Hepatic stellate cell (primary cell): ENCODE measurements at regions not wholly inside any gene's neighbourhood (a gene's known extent, or its start where the extent isn't known, plus 50 kb on each side); places are given as distances from the start of the nearest gene placed in this dataset.
"Not testable (repeated sequence)": the region's sequence is repeated elsewhere in the genome, so short reads cannot be mapped to it uniquely, and the experiment has no call there.

ENCODE experiments used
- DNase-seq: peaks from one replicate; pipeline ENCODE4 v3.0.0; 2011; ENCODE audit warnings: low spot score

DNA sequence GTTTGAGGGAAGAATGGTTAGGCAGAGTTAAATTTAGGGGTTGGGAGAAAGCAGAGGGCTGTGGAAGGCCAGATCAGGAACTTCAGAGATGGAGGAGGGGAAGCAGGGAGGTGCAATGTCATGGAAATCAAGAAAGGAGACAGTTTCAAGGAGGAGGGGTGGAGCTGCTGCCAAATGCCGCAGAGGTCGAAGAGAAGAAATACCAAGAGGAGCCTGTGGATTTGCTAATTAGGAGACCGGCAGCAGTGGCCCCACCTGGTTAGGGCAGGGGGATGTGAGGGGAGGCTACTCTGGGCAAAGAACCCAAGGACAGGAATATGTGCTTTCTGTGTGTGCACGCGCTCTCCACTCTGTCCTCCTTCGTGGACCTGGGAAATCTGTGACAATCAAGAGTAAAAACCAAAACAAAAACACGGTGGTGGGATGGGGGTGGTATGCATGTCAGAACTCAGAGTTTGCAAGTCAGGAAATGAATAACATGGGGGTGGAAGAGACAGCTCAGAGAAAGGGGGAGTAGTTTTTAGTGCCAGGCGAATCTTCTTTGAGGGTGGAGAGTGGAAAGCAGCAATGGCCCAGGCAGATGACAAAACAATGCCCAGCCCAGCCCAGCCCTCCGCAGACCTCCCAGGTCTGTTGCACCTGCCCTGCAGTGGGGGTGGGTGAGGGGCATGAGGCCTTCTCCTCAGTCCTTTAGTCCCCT lies 102.9 kb upstream of the PAX2 start:
- DNase-seq, result no peak

DNA sequence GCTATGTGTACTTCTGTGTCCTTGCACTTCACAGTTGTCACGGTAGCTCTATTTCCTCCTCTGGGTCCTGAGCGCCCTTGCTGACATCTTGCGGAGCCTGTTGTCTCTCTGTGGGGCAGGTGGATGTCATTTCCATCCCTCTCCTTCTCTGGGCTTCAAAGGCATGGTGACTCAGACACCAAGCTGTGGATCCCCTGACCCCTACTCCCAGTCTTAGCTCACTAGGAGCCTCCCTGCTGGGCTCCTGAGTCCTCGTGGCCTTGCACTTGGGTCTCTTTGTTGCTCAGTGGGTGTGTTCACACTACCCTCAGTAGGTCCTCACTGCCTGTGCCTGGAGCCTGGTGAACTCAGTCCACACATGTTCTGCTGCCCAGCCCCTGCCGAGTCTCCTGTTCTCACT lies 100.3 kb upstream of the PAX2 start:
- no peak for DNase-seq

DNA sequence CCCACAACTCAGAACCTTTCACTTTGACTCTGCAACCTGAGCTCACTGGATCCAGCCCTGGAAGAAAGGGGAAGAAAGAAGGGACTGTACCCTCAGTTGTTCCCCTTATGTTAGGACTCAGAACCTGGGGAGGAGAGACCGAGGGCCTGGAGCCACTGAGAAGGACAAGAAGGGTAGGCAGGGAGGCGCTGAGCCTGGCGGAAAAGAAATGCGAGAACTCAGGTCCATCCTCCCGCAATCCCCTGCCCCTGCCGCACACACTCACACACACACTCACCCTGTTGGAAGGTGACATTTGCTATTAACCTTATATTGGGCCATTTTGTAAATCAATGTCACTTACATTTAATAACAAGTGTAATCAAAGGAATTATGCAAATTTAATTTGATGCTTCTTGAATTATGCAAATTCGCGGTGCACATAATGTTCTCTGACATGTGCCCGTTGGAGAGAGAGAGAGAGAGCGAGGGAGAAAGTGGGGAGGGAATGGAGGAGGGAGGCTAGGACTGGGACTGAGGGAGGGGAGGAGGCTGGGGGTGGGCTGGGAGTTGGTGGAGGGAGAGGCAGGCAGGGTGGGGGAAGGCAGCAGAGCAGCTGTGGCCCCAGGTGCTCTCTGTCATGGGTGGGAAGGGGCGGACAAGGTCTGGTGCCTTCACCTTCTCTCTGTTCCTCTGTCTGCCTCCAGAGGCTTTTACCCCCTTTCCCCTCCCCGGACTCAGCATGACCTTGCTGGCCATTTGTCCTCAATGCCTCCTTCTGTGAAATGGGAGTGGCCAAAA lies 99.6 kb upstream of the PAX2 start:
- no peak for DNase-seq

DNA sequence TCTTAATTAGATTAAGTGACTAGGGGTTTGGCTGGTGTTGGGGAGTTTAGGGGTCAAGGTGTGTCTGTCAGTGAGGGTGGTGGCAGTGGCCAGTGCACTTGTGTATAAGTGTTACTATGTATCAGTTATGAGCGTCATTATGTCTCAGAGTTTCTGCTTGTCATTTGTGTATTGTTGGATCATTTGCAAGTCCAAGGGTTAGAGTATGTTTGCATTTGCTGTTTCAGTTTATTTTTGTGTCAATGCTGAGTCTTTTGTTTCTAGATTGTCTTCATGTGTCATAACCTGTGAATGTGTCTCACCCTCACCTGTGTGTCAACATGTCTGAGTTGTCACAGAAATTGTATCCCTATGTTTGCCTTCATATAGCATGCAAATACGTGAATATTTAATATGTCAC lies 97.5 kb upstream of the PAX2 start:
- DNase-seq, result no peak

DNA sequence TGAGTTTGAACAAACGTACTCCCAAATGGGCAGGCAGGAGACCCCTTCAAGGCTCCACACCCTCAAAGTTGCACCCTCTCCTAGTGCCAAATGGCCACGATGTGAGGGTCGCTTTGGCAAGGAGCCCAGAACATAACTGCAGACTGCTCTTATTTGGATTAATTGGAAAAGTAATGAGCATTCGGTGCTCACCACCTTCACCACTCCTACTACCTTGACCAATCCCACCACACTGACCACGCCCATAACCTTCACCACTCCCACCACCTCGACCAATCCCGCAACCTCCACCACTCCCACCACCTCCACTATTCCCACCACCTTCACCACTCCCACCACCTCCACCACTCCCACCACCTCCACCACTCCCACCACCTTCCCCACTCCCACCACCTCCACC lies 94.7 kb upstream of the PAX2 start:
- DNase-seq, result no peak

DNA sequence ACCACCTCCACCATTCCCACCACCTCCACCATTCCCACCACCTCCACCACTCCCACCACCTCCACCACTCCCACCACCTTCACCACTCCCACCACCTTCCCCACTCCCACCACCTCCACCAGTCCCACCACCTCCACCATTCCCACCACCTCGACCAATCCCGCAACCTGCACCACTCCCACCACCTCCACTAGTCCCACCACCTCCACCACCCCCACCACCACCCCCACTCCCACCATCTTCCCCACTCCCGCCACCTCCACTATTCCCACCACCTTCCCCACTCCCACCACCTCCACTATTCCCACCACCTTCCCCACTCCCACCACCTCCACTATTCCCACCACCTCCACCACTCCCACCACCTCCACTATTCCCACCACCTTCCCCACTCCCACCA lies 94.3 kb upstream of the PAX2 start:
- not testable (repeated sequence) for DNase-seq

DNA sequence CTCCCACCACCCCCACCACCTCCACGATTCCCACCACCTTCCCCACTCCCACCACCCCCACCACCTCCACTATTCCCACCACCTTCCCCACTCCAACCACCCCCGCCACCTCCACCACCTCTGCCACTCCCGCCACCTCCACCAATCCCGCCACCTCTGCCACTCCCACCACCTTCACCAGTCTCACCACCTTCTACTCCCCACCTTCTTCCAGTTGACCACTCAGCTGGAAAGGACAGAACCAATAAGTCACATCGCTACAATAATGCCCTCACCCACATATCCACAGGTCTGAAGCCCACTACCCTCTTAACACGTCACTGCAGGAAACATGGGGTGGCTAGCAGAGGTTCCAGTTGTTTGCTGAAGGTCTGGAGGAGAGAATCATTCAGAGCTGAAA lies 93.5 kb upstream of the PAX2 start:
- no peak for DNase-seq

DNA sequence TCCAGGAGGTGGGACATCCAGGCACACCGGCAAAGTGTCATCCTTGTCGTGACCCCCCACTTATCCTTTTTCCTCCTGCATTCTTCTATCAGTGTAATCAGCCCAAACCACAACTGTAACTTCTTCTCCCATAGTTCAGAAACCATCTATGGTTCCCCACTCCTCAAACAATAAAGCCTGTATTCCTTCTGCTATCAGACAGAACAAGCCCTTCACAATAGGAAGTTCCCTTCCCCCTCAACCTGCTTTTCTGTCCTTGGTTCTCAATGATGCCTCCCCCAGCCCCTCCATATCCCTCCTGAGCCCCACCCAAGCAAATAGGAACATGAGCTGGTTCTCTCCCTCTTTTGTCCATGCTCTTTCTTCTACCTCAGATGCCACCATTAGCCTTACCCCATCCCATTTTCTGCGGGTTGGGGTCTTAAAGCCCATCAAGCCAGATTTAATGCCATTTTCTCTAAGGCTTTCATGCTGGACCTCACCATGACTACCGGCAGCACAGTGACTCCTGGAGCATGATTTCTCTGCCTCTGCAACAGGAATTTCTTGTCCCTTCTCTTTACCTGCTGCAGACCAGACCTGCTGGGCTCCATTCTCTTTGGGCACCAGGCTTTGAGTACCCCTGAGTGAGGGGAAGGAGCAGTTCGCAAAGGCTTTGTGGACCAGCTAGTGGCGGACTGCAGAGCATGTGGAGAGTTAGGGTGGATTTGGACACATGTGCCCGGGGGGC lies 92.8 kb upstream of the PAX2 start:
- no peak for DNase-seq

DNA sequence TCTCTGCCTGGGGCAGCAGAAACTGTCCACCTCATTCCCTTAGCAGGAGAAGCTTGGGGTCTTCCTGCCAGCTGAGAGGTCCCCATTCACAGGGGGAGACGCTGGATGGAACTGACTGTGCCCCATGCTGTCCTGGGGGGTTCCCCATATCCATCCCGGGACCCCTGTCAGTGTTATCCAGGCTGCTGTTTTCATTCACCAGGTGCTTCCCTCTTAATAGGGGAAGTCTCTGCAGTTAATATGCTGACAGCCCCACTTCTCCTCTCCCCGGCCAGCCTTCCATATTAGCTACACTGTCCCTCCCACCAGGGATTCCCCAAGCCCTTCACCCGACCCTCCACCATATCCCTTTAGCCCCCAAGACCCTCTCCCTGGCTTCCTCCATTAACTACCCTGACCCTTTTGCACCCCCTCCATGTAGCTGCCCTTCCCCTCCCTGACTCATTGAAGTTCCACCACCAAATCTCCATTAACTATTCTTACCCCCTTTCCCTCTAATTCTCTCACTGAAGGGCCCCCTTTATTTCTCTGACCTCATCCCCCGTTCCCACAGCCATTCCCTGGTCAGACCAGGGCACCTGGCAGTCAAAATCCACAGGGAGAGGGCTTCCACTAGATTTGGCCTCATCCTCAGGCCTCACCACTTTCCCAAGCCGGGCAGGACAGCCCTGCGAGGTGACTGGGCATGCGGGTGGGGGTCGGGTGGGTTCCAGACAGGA lies 92.0 kb upstream of the PAX2 start:
- DNase-seq, result no peak

DNA sequence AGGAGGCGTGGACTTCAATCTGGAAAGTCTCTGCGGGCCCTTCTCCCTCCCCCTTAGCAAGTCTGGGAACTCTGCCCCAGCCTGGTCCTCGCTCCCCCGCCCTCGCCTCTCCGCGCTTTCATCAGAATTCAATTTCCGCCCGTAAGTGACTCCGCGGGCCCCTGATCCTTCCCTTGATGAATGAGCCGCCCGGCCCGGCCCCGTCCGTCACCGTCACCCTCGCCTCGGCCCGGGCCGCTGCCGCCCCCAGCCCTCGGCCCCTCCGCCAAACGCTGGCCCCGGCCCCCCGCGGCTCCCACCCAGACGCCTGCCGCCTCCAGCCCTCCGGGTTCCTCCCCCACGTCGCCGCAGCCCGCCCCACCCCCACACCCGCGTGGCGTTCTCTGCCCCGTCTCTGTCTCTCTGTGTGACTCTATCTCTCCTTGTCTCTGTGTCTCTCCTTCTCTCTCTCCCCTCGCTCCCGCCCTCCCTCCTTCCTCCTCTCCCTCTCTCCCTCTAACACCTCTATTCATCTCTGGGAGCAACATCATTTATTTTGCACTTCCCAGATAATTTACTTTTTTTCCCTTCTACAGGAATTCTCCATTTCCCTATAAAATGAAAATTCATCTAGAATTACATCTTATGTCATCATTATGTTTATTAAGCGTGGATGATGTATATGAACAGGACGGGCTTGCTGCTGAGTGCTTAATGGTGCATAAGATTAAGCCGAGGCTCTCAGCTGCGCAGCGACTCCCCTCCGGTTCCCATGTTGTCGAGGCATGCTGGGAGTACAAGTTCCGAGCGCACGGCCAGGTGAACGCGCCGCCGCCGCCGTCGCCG lies 91.2 kb upstream of the PAX2 start:
- DNase-seq, result no peak

DNA sequence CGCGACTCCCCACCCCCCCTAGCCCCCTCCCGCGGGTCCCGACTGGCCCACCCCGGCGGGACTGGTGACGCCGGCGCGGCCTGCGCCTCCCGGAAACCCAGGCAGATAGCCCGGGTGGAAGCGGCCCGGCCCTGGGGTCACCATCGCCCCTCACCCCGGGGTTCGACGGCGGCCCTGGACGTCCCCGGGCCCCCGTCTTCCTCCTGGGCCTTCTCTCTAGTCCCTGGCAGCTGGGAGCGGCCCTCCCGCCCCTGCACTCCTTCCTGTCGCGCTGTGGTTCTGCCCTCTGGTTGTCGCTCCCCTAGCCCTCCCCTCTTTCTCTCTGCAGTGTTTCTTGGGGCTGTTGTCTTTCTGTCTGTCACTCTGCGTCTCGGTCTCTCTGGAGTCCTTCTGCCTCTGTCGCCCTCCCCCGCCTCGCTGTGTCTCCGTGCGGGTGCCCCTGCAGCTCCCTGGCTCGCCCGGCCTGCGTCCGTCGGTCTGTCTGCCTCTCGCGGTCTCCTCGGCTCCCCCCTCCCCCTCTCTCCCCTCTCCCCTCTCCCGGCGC lies 90.5 kb upstream of the PAX2 start:
- DNase-seq, result no peak

DNA sequence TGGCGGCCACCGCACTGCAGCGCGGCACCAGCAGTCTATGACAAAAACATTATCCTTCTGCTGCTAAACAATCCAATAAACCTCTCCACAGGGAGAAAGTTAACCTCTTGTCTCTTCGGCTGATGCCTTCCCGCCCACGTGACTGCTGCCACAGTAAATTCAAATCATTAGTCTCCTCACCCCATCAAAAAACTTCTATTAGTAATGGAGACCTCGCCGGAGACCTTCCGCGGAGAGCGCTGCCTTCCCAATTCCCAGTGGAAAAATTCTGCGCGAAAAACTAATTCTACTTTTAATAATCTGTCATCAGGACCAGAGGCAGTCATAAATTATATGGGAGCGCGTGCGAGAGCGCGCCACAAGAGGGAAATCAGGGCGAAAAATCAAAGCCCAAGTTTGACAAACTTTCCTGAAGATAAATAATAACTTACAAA lies 90.0 kb upstream of the PAX2 start:
- DNase-seq, result no peak

DNA sequence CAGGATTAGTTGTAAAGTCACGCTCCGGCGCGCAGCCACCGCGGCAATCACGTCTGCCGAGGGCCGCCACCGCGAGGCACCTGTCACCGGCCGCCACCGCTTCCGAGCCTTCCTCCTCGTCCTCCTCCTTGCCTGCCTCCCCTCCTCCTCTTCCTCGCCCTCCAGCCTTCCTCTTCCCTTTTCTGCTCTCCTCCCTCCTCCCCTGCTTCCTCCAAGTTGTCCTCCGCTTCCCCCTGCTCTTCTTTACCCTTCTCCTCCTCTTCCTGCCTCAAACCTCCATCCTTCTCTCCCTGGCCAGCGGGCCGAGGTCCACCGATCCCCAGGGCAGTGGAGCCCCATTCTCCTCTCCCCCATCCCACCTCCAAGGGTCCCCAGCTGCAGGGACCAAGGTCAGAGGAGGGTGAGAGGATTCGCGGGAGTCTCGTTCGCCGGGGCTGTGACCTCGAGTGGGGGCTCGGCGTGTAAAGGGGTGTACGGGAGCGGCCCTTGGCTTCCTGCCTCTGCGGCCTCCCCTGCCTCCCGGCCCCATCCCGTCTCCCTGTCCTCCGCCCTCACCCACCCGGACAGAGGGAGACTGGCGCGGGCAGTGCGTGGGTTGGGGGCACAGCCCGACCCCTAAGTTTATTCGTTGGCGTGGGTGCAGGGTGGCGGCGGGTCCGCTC lies 89.5 kb upstream of the PAX2 start:
- DNase-seq, result no peak

DNA sequence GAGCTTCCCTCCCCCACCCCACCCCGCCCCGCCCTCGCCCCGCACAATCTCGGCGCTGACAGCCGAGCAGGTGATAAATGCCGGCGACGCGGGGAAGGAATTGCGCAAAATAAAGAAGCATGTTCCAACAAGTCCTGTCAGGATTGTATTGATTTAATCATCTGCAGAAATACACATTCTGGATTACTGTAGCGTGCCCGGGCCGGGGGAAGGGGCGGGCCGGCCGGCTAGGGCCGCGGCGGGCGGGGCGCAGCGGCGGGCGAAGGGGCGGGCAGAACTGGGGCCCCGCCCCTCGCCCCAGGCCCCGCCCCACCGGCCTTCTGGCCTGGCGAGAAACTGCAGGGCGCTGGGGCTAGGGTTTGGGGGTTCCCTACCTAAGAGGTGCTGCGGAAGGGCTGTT lies 88.9 kb upstream of the PAX2 start:
- DNase-seq, result no peak

DNA sequence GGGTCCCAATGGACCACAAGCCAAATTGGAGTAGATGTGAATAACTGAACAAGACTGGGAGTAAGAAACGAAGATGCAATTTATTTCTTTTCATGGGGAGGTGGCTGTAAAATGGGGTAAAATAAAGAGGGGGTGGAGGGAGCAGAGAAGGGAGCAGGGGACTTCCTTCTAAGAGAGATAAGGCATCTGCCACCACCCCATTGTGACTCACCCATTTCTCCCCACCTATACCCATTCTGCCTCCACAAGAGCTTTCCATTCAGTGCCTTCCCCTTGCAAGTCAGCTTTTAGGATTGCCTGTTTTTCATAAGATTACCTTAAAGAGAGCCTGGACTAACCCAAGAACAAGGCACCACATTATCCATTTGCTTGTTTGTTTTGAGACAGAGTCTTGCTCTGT lies 87.1 kb upstream of the PAX2 start:
- no peak for DNase-seq

DNA sequence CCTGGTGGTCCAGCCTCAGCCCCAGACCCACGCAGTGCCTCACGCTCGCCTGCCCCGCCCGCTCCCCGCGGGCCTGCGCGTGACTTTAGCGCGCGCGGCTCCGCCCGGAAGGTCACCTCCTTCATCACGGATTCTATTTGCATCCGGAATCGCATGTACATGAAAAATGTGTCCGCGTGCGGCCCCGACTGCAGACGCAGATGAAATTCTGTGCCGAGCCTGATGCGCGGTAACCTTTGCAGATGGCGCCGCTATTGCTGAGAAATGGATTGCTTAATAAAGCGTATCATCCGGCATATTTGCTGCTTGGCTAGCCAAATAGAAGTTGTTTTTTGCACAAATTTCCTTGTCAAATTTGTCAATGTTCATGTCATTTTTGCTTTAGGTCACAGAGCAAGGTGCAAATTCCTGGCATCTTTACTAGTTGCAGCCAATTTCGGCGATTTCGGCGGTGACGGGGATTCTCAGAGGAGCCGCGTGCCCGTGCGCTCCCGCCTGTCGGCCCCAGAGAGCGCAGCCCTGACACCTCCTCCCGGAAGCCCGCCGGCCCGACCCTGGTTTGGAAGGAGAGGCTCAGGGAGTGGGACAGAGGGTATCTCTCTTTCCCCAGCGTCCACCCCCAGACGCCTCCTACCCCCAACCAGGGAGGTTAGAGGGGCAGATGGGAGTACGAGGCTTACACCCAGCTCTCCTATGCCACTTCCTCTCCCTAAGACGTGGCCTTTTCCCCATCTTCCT lies 85.9 kb upstream of the PAX2 start:
- DNase-seq, result no peak

DNA sequence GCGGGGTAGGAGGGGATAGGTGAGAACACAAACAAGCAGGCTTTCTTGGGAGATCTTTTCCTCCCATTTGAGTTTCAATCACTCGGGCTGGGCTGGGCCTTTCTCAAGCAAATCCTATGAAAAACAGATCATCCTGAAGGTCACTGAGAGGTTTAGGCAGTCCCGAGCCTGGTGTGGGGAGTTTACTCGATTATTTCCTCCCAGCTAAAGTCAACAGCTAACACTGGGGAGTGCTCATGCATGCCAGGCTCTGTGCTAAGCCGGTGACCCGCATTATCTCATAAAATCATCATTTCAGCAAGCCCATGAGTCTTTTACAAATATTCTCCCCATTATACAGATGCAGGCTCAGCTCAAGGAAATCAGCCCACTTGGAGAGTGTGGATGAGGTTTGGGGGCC lies 85.0 kb upstream of the PAX2 start:
- no peak for DNase-seq

DNA sequence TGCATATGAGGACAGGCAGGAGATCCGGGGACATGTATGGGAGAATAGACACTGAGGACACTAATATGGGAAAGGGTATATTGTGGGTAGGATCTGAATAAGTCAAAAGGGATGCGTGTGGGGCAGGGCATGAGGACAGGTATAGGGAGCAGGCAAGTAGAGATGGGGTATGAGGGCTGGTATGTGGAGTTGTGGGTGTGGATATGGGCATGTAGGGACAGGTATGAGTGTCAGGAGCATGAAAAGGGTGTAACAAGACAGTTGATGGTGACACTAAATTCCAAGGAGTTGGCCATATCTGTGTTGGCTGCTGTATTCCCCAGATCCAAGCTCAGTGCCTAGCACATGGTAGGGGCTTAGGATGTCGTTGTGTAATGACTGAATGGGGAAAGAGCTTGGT lies 84.4 kb upstream of the PAX2 start:
- no peak for DNase-seq

DNA sequence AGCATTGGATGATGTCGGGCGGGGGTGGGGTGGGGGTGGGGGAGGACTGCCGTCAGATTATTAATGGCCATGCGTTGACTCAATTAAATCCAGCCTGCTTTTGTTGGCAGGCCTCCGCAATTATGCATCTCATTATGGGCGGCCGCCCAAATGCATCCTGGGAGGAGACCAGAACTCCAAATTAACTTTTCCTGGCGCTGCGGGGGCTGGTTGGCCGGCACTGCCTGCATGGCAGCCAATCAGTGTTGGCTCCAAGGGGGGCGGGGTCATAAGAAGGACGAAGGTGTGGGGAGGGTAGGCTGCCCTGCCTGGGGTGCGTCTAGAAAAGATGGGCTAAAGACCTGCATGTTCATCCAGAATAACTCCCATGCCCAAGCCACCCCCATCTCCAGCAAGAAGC lies 83.9 kb upstream of the PAX2 start:
- no peak for DNase-seq

DNA sequence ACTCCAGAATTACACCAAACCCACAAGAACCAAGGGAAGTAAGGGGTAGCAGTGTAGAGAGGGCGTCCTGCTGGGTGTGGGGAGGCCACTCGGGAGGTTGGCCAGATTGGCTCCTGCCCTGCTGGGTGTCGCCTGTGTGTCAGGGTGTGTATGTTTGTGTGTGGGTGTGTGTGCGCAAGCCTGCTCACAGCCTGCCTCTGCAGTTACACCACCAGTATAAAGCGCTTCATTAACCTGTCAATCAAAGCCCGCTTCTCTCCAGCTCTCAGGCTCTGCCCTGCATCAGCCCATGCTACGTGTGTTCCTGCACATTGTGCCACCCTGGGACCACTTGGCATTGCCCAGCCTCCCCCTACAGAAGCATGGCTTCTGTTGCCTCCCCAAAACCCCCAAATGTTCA lies 83.3 kb upstream of the PAX2 start:
- no peak for DNase-seq
